GM23338 (cell line): ENCODE measurements at regions not wholly inside any gene's neighbourhood (a gene's known extent, or its start where the extent isn't known, plus 50 kb on each side); places are given as distances from the start of the nearest gene placed in this dataset.

ENCODE experiments used
- ATAC-seq: fragments of 200-7000 bp; cut with Tn5 transposase; 3 replicates; pipeline ENCODE4 v1.9.1; 2020
- DNase-seq: peaks from one replicate; pipeline ENCODE4 v3.0.0-alpha.2; 2015; ENCODE audit warnings: low spot score
- H2AFZ ChIP-seq: fragments of 200-600 bp; sonication (generic); 2 replicates; pipeline ENCODE4 v1.8.0; 2016; ENCODE audit warnings: antibody characterized with exemption, mild to moderate bottlenecking, moderate library complexity
- H3F3A ChIP-seq: fragments of 200-600 bp; sonication (generic); replicated peaks from 2 replicates; pipeline ENCODE4 v1.8.0; 2017; ENCODE audit warnings: antibody characterized with exemption, mixed run types, low read depth
- H3K27ac ChIP-seq: fragments of 200-600 bp; sonication (generic); 2 replicates; pipeline ENCODE4 v1.6.1; 2016; ENCODE audit warnings: low read depth
- H3K27me3 ChIP-seq: fragments of 200-600 bp; sonication (generic); 2 replicates; pipeline ENCODE4 v1.8.0; 2016; ENCODE audit warnings: mild to moderate bottlenecking, mixed run types, moderate library complexity; ENCODE audit not compliant: insufficient read depth
- H3K36me3 ChIP-seq: fragments of 200-600 bp; sonication (generic); 2 replicates; pipeline ENCODE4 v1.8.0; 2016; ENCODE audit warnings: mild to moderate bottlenecking; ENCODE audit not compliant: insufficient read depth
- H3K4me1 ChIP-seq: fragments of 200-600 bp; sonication (generic); 2 replicates; pipeline ENCODE4 v1.8.0; 2016; ENCODE audit warnings: mild to moderate bottlenecking, moderate library complexity; ENCODE audit not compliant: insufficient read depth
- H3K4me2 ChIP-seq: fragments of 200-600 bp; sonication (generic); 2 replicates; pipeline ENCODE4 v1.7.1; 2017; ENCODE audit warnings: mixed run types
- H3K4me3 ChIP-seq: fragments of 200-600 bp; sonication (generic); 2 replicates; pipeline ENCODE4 v1.6.1; 2016; ENCODE audit warnings: mixed run types
- H3K79me2 ChIP-seq: fragments of 200-600 bp; sonication (generic); replicated peaks from 2 replicates; pipeline ENCODE4 v1.8.0; 2017; ENCODE audit warnings: mild to moderate bottlenecking; ENCODE audit not compliant: insufficient read depth
- H3K9me2 ChIP-seq: fragments of 200-600 bp; sonication (generic); 2 replicates; pipeline ENCODE4 v1.8.0; 2017; ENCODE audit not compliant: insufficient read depth
- H4K20me1 ChIP-seq: fragments of 200-600 bp; sonication (generic); replicated peaks from 2 replicates; pipeline ENCODE4 v1.8.0; 2017; ENCODE audit warnings: mild to moderate bottlenecking; ENCODE audit not compliant: insufficient read depth
- H3K27ac Mint-ChIP-seq: 2 replicates; pipeline ENCODE4 v1.8.0; 2020; ENCODE audit warnings: inconsistent platforms, mild to moderate bottlenecking, moderate library complexity, mixed read lengths
- H3K27me3 Mint-ChIP-seq: 3 replicates; pipeline ENCODE4 v1.8.0; 2022; ENCODE audit warnings: low read depth, mild to moderate bottlenecking, moderate library complexity, mixed read lengths, inconsistent platforms; ENCODE audit not compliant: insufficient read depth, poor library complexity
- H3K36me3 Mint-ChIP-seq: 3 replicates; pipeline ENCODE4 v1.8.0; 2021; ENCODE audit warnings: low read depth, mild to moderate bottlenecking, inconsistent platforms, moderate library complexity, mixed read lengths
- H3K4me1 Mint-ChIP-seq: 3 replicates; pipeline ENCODE4 v1.8.0; 2020; ENCODE audit warnings: mild to moderate bottlenecking, inconsistent platforms, mixed read lengths
- H3K4me3 Mint-ChIP-seq: 3 replicates; pipeline ENCODE4 v1.8.0; 2021; ENCODE audit warnings: moderate library complexity, mild to moderate bottlenecking, inconsistent platforms, mixed read lengths
- H3K9me3 Mint-ChIP-seq: 3 replicates; pipeline ENCODE4 v1.8.0; 2020; ENCODE audit warnings: moderate library complexity, mild to moderate bottlenecking, inconsistent platforms, mixed read lengths
- CREB1 ChIP-seq: fragments of 250-450 bp; sonication (Bioruptor Pico); IDR thresholded peaks from 2 replicates; pipeline ENCODE4 v1.5.0; 2020; ENCODE audit warnings: low read depth, mild to moderate bottlenecking, moderate library complexity
- EZH2 ChIP-seq: fragments of 200-600 bp; sonication (generic); IDR thresholded peaks from one replicate; pipeline ENCODE4 v1.8.0; 2017; ENCODE audit warnings: antibody characterized with exemption, mild to moderate bottlenecking, low read depth; ENCODE audit not compliant: unreplicated experiment
- EZH2phosphoT487 ChIP-seq: fragments of 200-600 bp; sonication (generic); IDR thresholded peaks from one replicate; pipeline ENCODE4 v1.8.1; 2018; ENCODE audit warnings: antibody characterized with exemption; ENCODE audit not compliant: unreplicated experiment
- JUNB ChIP-seq: IDR thresholded peaks from one replicate; pipeline ENCODE4 v1.6.1; 2016; ENCODE audit warnings: antibody characterized with exemption; ENCODE audit not compliant: unreplicated experiment
- NANOG ChIP-seq: IDR thresholded peaks from 2 replicates; pipeline ENCODE4 v1.6.1; 2016; ENCODE audit warnings: antibody characterized with exemption, borderline replicate concordance
- POLR2AphosphoS5 ChIP-seq: IDR thresholded peaks from 2 replicates; pipeline ENCODE4 v1.6.1; 2016; ENCODE audit warnings: antibody characterized with exemption, low read depth
- STAT1 ChIP-seq: IDR thresholded peaks from one replicate; pipeline ENCODE4 v1.6.1; 2016; ENCODE audit warnings: antibody characterized with exemption; ENCODE audit not compliant: unreplicated experiment
- ZNF114 ChIP-seq: fragments of 250-450 bp; sonication (Bioruptor Pico); IDR thresholded peaks from 2 replicates; pipeline ENCODE4 v1.5.0; 2020; ENCODE audit warnings: mild to moderate bottlenecking, moderate library complexity
- ZNF331 ChIP-seq: fragments of 250-450 bp; sonication (Bioruptor Pico); IDR thresholded peaks from 2 replicates; pipeline ENCODE4 v1.5.0; 2020; ENCODE audit warnings: low read depth, mild to moderate bottlenecking, moderate library complexity
- TF ChIP-seq, protein P1 (sequence below): IDR thresholded peaks from one replicate; pipeline ENCODE4 v1.6.1; 2018; ENCODE audit warnings: antibody characterized with exemption; ENCODE audit not compliant: unreplicated experiment
- TF ChIP-seq, protein P2 (sequence below): IDR thresholded peaks from 2 replicates; pipeline ENCODE4 v1.6.1; 2016; ENCODE audit warnings: antibody characterized with exemption
- TF ChIP-seq, protein P3 (sequence below): fragments of 250-450 bp; sonication (Bioruptor Pico); IDR thresholded peaks from 2 replicates; pipeline ENCODE4 v1.5.0; 2020; ENCODE audit warnings: mild to moderate bottlenecking, moderate library complexity
- TF ChIP-seq, protein P4 (sequence below), 2 experiments: fragments of 200-600 bp in 1 of 2; sonication (generic) in 1 of 2; conservative IDR thresholded peaks; 2 replicates each; pipeline versions ENCODE4 v1.5.1 to v1.6.1; 2016 to 2017; ENCODE audit warnings: antibody characterized with exemption in 2 of 2, low read depth in 2 of 2, mild to moderate bottlenecking in 2 of 2, moderate library complexity in 1 of 2

DNA sequence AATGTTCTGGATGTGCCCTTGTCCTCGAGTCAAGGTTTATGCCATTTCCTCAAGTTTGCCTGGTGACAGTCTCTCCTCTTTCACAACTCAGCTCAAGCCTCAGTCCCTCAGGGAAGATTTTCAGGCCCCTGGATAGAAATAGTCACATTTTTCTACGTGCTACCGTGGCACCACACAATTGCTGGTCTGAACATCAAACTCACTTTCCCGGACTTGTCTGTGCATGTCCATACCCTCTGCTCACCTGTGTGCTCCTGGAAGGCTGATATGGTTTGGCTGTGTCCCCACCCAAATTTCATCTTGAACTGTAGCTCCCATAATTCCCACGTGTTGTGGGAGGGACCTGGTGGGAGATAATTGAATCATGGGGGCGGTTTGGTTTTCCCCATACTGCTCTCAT lies 129.7 kb downstream of the HS3ST1 start (continued):
- TF ChIP-seq CREB1: no peak
- no peak for TF ChIP-seq EZH2
- no peak for TF ChIP-seq POLR2AphosphoS5

DNA sequence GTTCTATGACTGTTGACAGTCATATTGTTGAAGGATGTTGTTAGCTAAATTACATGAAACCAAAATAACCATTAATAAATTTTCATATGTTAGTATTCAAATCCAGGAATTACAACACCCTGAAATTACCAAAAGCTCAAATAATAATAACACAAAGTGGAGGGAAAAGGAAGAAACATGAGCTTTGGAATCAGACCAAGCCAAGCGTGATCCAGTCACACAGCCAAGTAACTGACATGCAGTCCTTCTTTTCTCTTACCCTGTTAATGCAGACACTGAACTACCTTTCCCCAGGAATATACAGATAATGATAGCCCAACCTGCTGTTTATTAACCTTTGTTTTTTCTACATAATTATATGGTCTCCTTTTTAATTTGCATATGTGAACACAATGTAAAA lies 130.2 kb downstream of the HS3ST1 start:
- Histone ChIP-seq H3K9me2 (no peaks in the 10 kb centered on the region), H3K4me1 (no peaks in the 10 kb centered on the region), H3K27me3 (no peaks in the 10 kb centered on the region), H3F3A (no peaks in the 10 kb centered on the region), H3K36me3 (no peaks in the 10 kb centered on the region), H3K79me2 (no peaks in the 10 kb centered on the region), H4K20me1 (no peaks in the 10 kb centered on the region), H3K4me3 (no peak overlapping the region), H3K27ac (no peak overlapping the region), H2AFZ (no peak overlapping the region), H3K4me2 (no peak overlapping the region)
- Mint-ChIP-seq H3K4me1 (no peaks in the 10 kb centered on the region; the same call in 2 of the 3 replicates), H3K9me3 (no peaks in the 10 kb centered on the region), H3K27ac (no peak overlapping the region), H3K27me3 (peaks cover under 1% of the 10 kb centered on the region), H3K36me3 (no peaks in the 10 kb centered on the region), H3K4me3 (no peak overlapping the region)
- DNase-seq (no peak), ATAC-seq (no peak)
- TF ChIP-seq NANOG: no peak
- TF ChIP-seq EZH2: no peak
- TF ChIP-seq, protein P1, sequence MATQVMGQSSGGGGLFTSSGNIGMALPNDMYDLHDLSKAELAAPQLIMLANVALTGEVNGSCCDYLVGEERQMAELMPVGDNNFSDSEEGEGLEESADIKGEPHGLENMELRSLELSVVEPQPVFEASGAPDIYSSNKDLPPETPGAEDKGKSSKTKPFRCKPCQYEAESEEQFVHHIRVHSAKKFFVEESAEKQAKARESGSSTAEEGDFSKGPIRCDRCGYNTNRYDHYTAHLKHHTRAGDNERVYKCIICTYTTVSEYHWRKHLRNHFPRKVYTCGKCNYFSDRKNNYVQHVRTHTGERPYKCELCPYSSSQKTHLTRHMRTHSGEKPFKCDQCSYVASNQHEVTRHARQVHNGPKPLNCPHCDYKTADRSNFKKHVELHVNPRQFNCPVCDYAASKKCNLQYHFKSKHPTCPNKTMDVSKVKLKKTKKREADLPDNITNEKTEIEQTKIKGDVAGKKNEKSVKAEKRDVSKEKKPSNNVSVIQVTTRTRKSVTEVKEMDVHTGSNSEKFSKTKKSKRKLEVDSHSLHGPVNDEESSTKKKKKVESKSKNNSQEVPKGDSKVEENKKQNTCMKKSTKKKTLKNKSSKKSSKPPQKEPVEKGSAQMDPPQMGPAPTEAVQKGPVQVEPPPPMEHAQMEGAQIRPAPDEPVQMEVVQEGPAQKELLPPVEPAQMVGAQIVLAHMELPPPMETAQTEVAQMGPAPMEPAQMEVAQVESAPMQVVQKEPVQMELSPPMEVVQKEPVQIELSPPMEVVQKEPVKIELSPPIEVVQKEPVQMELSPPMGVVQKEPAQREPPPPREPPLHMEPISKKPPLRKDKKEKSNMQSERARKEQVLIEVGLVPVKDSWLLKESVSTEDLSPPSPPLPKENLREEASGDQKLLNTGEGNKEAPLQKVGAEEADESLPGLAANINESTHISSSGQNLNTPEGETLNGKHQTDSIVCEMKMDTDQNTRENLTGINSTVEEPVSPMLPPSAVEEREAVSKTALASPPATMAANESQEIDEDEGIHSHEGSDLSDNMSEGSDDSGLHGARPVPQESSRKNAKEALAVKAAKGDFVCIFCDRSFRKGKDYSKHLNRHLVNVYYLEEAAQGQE: no peak
- TF ChIP-seq ZNF114 (CRISPR knock-in tag): no peak
- no peak for TF ChIP-seq STAT1
- TF ChIP-seq, protein P2, sequence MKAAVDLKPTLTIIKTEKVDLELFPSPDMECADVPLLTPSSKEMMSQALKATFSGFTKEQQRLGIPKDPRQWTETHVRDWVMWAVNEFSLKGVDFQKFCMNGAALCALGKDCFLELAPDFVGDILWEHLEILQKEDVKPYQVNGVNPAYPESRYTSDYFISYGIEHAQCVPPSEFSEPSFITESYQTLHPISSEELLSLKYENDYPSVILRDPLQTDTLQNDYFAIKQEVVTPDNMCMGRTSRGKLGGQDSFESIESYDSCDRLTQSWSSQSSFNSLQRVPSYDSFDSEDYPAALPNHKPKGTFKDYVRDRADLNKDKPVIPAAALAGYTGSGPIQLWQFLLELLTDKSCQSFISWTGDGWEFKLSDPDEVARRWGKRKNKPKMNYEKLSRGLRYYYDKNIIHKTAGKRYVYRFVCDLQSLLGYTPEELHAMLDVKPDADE: no peak
- TF ChIP-seq, protein P3, sequence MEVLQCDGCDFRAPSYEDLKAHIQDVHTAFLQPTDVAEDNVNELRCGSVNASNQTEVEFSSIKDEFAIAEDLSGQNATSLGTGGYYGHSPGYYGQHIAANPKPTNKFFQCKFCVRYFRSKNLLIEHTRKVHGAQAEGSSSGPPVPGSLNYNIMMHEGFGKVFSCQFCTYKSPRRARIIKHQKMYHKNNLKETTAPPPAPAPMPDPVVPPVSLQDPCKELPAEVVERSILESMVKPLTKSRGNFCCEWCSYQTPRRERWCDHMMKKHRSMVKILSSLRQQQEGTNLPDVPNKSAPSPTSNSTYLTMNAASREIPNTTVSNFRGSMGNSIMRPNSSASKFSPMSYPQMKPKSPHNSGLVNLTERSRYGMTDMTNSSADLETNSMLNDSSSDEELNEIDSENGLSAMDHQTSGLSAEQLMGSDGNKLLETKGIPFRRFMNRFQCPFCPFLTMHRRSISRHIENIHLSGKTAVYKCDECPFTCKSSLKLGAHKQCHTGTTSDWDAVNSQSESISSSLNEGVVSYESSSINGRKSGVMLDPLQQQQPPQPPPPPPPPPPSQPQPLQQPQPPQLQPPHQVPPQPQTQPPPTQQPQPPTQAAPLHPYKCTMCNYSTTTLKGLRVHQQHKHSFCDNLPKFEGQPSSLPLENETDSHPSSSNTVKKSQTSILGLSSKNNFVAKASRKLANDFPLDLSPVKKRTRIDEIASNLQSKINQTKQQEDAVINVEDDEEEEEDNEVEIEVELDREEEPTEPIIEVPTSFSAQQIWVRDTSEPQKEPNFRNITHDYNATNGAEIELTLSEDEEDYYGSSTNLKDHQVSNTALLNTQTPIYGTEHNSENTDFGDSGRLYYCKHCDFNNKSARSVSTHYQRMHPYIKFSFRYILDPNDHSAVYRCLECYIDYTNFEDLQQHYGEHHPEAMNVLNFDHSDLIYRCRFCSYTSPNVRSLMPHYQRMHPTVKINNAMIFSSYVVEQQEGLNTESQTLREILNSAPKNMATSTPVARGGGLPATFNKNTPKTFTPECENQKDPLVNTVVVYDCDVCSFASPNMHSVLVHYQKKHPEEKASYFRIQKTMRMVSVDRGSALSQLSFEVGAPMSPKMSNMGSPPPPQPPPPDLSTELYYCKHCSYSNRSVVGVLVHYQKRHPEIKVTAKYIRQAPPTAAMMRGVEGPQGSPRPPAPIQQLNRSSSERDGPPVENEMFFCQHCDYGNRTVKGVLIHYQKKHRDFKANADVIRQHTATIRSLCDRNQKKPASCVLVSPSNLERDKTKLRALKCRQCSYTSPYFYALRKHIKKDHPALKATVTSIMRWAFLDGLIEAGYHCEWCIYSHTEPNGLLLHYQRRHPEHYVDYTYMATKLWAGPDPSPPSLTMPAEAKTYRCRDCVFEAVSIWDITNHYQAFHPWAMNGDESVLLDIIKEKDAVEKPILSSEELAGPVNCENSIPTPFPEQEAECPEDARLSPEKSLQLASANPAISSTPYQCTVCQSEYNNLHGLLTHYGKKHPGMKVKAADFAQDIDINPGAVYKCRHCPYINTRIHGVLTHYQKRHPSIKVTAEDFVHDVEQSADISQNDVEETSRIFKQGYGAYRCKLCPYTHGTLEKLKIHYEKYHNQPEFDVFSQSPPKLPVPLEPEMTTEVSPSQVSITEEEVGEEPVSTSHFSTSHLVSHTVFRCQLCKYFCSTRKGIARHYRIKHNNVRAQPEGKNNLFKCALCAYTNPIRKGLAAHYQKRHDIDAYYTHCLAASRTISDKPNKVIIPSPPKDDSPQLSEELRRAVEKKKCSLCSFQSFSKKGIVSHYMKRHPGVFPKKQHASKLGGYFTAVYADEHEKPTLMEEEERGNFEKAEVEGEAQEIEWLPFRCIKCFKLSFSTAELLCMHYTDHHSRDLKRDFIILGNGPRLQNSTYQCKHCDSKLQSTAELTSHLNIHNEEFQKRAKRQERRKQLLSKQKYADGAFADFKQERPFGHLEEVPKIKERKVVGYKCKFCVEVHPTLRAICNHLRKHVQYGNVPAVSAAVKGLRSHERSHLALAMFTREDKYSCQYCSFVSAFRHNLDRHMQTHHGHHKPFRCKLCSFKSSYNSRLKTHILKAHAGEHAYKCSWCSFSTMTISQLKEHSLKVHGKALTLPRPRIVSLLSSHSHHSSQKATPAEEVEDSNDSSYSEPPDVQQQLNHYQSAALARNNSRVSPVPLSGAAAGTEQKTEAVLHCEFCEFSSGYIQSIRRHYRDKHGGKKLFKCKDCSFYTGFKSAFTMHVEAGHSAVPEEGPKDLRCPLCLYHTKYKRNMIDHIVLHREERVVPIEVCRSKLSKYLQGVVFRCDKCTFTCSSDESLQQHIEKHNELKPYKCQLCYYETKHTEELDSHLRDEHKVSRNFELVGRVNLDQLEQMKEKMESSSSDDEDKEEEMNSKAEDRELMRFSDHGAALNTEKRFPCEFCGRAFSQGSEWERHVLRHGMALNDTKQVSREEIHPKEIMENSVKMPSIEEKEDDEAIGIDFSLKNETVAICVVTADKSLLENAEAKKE (CRISPR knock-in tag): no peak
- TF ChIP-seq, protein P4, sequence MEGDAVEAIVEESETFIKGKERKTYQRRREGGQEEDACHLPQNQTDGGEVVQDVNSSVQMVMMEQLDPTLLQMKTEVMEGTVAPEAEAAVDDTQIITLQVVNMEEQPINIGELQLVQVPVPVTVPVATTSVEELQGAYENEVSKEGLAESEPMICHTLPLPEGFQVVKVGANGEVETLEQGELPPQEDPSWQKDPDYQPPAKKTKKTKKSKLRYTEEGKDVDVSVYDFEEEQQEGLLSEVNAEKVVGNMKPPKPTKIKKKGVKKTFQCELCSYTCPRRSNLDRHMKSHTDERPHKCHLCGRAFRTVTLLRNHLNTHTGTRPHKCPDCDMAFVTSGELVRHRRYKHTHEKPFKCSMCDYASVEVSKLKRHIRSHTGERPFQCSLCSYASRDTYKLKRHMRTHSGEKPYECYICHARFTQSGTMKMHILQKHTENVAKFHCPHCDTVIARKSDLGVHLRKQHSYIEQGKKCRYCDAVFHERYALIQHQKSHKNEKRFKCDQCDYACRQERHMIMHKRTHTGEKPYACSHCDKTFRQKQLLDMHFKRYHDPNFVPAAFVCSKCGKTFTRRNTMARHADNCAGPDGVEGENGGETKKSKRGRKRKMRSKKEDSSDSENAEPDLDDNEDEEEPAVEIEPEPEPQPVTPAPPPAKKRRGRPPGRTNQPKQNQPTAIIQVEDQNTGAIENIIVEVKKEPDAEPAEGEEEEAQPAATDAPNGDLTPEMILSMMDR (conservative IDR thresholded peaks at IDR 0.05; ENCODE audit: low read depth in 2 of 2): no peak
- no peak for TF ChIP-seq EZH2phosphoT487
- no peak for TF ChIP-seq ZNF331 (CRISPR knock-in tag)
- no peak for TF ChIP-seq JUNB
- TF ChIP-seq CREB1: no peak
- TF ChIP-seq POLR2AphosphoS5: no peak
